Neuronal stem cell (in vitro differentiated cells): ENCODE measurements at regions not wholly inside any gene's neighbourhood (a gene's known extent, or its start where the extent isn't known, plus 50 kb on each side); places are given as distances from the start of the nearest gene placed in this dataset.

Source experiments
- DNase-seq: peaks from one replicate; pipeline ENCODE4 v3.0.0-alpha.2; 2013; ENCODE audit warnings: low spot score
- H2AFZ ChIP-seq: one replicate; pipeline ENCODE4 v1.6.1; 2013; ENCODE audit warnings: mild to moderate bottlenecking, low read length, inconsistent platforms
- H2AK5ac ChIP-seq: 2 replicates; pipeline ENCODE4 v1.6.1; 2013; ENCODE audit warnings: low read depth, mild to moderate bottlenecking, inconsistent platforms, low read length, moderate library complexity, mixed read lengths
- H2BK120ac ChIP-seq: 2 replicates; pipeline ENCODE4 v1.6.1; 2013; ENCODE audit warnings: low read depth, mild to moderate bottlenecking, inconsistent platforms, low read length, moderate library complexity, mixed read lengths
- H2BK12ac ChIP-seq: one replicate; pipeline ENCODE4 v1.6.1; 2013; ENCODE audit warnings: low read length, inconsistent platforms
- H2BK15ac ChIP-seq: 2 replicates; pipeline ENCODE4 v1.6.1; 2013; ENCODE audit warnings: mild to moderate bottlenecking, low read length, inconsistent platforms, mixed read lengths
- H2BK5ac ChIP-seq: one replicate; pipeline ENCODE4 v1.6.1; 2013; ENCODE audit warnings: inconsistent platforms, mild to moderate bottlenecking, low read length, moderate library complexity
- H3K14ac ChIP-seq: one replicate; pipeline ENCODE4 v1.6.1; 2013; ENCODE audit warnings: low read length, inconsistent platforms
- H3K18ac ChIP-seq: 2 replicates; pipeline ENCODE4 v1.6.1; 2013; ENCODE audit warnings: low read length, inconsistent platforms
- H3K23ac ChIP-seq: 2 replicates; pipeline ENCODE4 v1.6.1; 2013; ENCODE audit warnings: low read depth, mild to moderate bottlenecking, mixed read lengths, low read length, inconsistent platforms; ENCODE audit not compliant: poor library complexity
- H3K27ac ChIP-seq: replicated peaks from 3 replicates; pipeline ENCODE4 v1.5.1; 2013; ENCODE audit warnings: low read length, inconsistent platforms
- H3K27me3 ChIP-seq, 3 experiments: 2 replicates each; pipeline ENCODE4 v1.6.1; 2013; ENCODE audit warnings: low read length in 3 of 3, mild to moderate bottlenecking in 2 of 3, inconsistent platforms in 1 of 3, low read depth in 1 of 3, mixed read lengths in 1 of 3, moderate library complexity in 1 of 3; ENCODE audit not compliant: control insufficient read depth in 3 of 3, insufficient read depth in 3 of 3
- H3K36me3 ChIP-seq, 2 donors: replicated peaks in 1 of 2; 2 replicates each; pipeline ENCODE4 v1.6.1; 2013; ENCODE audit warnings: low read length in 2 of 2; ENCODE audit not compliant: control insufficient read depth in 2 of 2, insufficient read depth in 2 of 2
- H3K4ac ChIP-seq: 2 replicates; pipeline ENCODE4 v1.6.1; 2013; ENCODE audit warnings: inconsistent platforms, mild to moderate bottlenecking, low read length, moderate library complexity
- H3K4me1 ChIP-seq, 2 donors: 1 replicate in 1 of 2; 2 replicates in 1 of 2; pipeline ENCODE4 v1.6.1; 2013; ENCODE audit warnings: low read length in 2 of 2, low read depth in 1 of 2; ENCODE audit not compliant: control insufficient read depth in 2 of 2, insufficient read depth in 1 of 2
- H3K4me2 ChIP-seq: one replicate; pipeline ENCODE4 v1.6.1; 2013; ENCODE audit warnings: mild to moderate bottlenecking, low read length, inconsistent platforms; ENCODE audit not compliant: insufficient read depth, poor library complexity, severe bottlenecking
- H3K4me3 ChIP-seq, 2 donors: 2 replicates each; pipeline ENCODE4 v1.5.1; 2013; ENCODE audit warnings: low read length in 2 of 2, mild to moderate bottlenecking in 2 of 2, inconsistent platforms in 1 of 2, moderate library complexity in 1 of 2
- H3K79me1 ChIP-seq: one replicate; pipeline ENCODE4 v1.6.1; 2013; ENCODE audit warnings: low read depth, mild to moderate bottlenecking, inconsistent platforms, low read length, moderate library complexity
- H3K9ac ChIP-seq: one replicate; pipeline ENCODE4 v1.6.1; 2013; ENCODE audit warnings: mild to moderate bottlenecking, low read depth, low read length, inconsistent platforms; ENCODE audit not compliant: poor library complexity
- H3K9me3 ChIP-seq, 2 donors: replicated peaks in 1 of 2; 2 replicates each; pipeline versions ENCODE3 to v1.6.1; 2013; ENCODE audit warnings: low read length in 2 of 2, mild to moderate bottlenecking in 2 of 2, inconsistent platforms in 1 of 2, low read depth in 1 of 2, mixed read lengths in 1 of 2, moderate library complexity in 1 of 2; ENCODE audit not compliant: control insufficient read depth in 2 of 2, insufficient read depth in 1 of 2
- H4K8ac ChIP-seq: one replicate; pipeline ENCODE4 v1.6.1; 2013; ENCODE audit warnings: low read depth, mild to moderate bottlenecking, inconsistent platforms, low read length, moderate library complexity
- H4K91ac ChIP-seq: one replicate; pipeline ENCODE4 v1.6.1; 2013; ENCODE audit warnings: low read length, low read depth, mild to moderate bottlenecking, inconsistent platforms; ENCODE audit not compliant: poor library complexity
- WGBS, 2 donors: extraction: QIAGEN DNeasy Blood & Tissue Kit; methylation state at CpG; one replicate each; pipeline ENCODE4 v1.1.7; 2013; ENCODE audit warnings: missing lambda C conversion rate in 2 of 2, mixed read lengths in 1 of 2; ENCODE audit not compliant: insufficient read length in 2 of 2, insufficient replicate concordance in 1 of 2; ENCODE audit errors: extremely low coverage in 2 of 2; 5-methylcytosine and 5-hydroxymethylcytosine counted together

DNA sequence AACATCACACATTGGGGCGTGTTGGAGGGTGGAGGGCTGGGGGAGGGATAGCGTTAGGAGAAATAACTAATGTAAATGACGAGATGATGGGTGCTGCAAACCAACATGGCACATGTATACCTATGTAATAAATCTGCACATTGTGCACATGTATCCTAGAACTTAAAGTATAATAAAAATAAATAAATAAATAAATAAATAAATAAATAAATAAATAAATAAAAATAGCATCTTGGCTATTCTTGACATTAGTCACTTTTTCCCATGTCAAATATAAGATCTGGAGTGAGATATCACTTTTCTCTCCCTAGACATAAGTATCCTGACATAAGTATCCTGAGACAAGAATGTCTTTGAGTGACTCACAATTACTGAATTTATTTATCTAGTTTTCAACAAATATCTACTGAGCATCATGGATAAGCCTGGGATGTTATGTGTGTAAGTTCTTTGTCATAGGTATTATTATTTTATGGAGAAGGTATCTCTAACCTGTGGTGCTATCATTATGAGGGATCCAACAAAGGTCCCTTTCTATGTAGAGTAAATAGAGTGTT is 691.3 kb downstream of the SORCS1 start:
- no peak overlapping the region for H2BK120ac ChIP-seq
- no peak overlapping the region for H3K4me2 ChIP-seq
- no peak overlapping the region for H3K9ac ChIP-seq
- no peak overlapping the region for H3K27ac ChIP-seq
- H3K4me1 ChIP-seq = no peaks in the 10 kb centered on the region
- no peak overlapping the region for H2AK5ac ChIP-seq
- no peak overlapping the region for H2AFZ ChIP-seq
- no peaks in the 10 kb centered on the region for H3K9me3 ChIP-seq
- H4K8ac ChIP-seq = no peak overlapping the region
- H3K79me1 ChIP-seq = no peaks in the 10 kb centered on the region
- H4K91ac ChIP-seq = no peak overlapping the region
- DNase-seq = no peak
- no peak overlapping the region for H3K4me3 ChIP-seq
- H2BK5ac ChIP-seq = no peak overlapping the region
- no peak overlapping the region for H3K14ac ChIP-seq
- H3K18ac ChIP-seq = no peak overlapping the region
- no peak overlapping the region for H3K23ac ChIP-seq
- H3K36me3 ChIP-seq = no peaks in the 10 kb centered on the region
- no peak overlapping the region for H3K4ac ChIP-seq
- no peaks in the 10 kb centered on the region for H3K27me3 ChIP-seq
- no CpG with 5 or more reads among the region's 3 CpGs for WGBS, 2 donors
- H2BK15ac ChIP-seq = no peak overlapping the region
- H2BK12ac ChIP-seq = no peak overlapping the region

DNA sequence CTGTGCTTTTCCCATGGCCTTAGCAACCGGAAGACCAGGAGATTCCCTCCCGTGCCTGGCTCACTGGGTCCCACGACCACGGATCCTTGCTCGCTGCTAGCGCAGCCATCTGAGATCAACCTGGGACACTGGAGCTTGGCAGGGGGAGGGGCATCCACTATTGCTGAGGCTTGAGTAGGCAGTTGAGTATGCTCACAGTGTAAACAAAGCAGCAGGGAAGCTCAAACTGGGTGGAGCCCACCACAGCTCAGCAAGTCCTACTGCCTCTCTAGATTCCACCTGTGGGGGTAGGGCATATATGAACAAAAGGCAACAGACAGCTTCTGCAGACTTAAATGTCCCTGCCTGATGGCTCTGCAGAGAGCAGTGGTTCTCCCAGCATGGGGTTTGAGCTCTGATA is 697.0 kb downstream of the SORCS1 start:
- Histone ChIP-seq H2BK15ac (no peak overlapping the region), H3K4me1 (no peaks in the 10 kb centered on the region), H3K79me1 (no peaks in the 10 kb centered on the region), H2BK120ac (no peak overlapping the region), H3K4ac (no peak overlapping the region), H4K8ac (no peak overlapping the region), H3K9me3 (no peaks in the 10 kb centered on the region), H2BK5ac (peak overlapping the region; percentile 7), H3K14ac (no peak overlapping the region), H3K4me2 (no peak overlapping the region), H3K18ac (no peak overlapping the region), H3K23ac (no peak overlapping the region), H4K91ac (no peak overlapping the region), H3K4me3 (no peak overlapping the region), H3K27me3 (no peaks in the 10 kb centered on the region), H2AK5ac (no peak overlapping the region), H2BK12ac (no peak overlapping the region), H3K27ac (no peak overlapping the region), H2AFZ (no peak overlapping the region), H3K36me3 (no peaks in the 10 kb centered on the region), H3K9ac (no peak overlapping the region)
- DNase-seq = no peak
- WGBS, 2 donors = no CpG with 5 or more reads among the region's 6 CpGs

DNA sequence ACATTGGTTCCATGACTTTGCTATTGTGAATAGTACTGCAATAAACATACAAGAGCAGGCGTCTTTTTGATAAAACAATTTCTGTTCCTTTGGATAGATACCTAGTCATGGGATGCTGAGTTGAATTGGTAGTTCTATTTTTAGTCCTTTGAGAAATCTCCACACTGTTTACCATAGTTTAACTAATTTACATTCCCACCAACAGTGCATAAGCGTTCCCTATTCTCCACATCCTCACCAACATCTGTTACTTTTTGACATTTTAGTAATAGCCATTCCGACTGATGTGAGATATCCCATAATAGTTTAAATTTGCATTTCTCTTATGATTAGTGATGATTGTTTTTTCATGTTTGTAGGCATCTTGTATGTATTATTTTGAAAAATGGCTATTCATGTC is 707.0 kb downstream of the SORCS1 start:
- no CpG with 5 or more reads among the region's 3 CpGs for WGBS, 2 donors
- Histone ChIP-seq H3K79me1 (no peaks in the 10 kb centered on the region), H2BK120ac (no peak overlapping the region), H3K14ac (no peak overlapping the region), H3K23ac (no peak overlapping the region), H4K8ac (no peak overlapping the region), H3K9me3 (no peaks in the 10 kb centered on the region), H3K27me3 (no peaks in the 10 kb centered on the region), H4K91ac (no peak overlapping the region), H2AK5ac (no peak overlapping the region), H3K4ac (no peak overlapping the region), H3K4me1 (no peaks in the 10 kb centered on the region), H3K18ac (no peak overlapping the region), H2BK15ac (no peak overlapping the region), H3K4me3 (no peak overlapping the region), H3K9ac (no peak overlapping the region), H3K4me2 (no peak overlapping the region), H3K27ac (no peak overlapping the region), H2BK5ac (no peak overlapping the region), H2BK12ac (no peak overlapping the region), H2AFZ (no peak overlapping the region), H3K36me3 (no peaks in the 10 kb centered on the region)
- no peak for DNase-seq

DNA sequence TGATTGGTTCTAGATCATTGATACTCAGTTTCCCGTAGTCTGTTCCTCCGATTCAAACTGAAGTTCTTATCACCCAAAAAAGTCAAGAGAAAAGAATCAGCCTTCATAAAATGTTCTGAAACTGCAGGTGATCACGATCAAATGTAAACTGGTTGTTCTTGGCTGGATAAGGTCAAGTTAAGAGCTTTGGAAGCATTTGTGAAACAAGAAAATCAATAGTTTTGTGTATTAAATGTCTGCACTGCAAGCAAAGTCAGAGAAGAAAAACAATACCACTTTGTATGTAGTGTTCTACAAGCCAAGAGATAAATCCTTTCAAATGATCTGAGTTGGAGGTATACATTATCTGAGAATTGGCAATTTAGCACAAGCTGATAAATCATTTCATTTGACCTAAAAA is 710.3 kb downstream of the SORCS1 start:
- Histone ChIP-seq H3K27me3 (no peaks in the 10 kb centered on the region), H2AFZ (no peak overlapping the region), H2BK12ac (no peak overlapping the region), H2BK120ac (no peak overlapping the region), H2AK5ac (no peak overlapping the region), H3K23ac (no peak overlapping the region), H3K4ac (no peak overlapping the region), H3K27ac (no peak overlapping the region), H3K4me1 (no peaks in the 10 kb centered on the region), H3K9ac (no peak overlapping the region), H3K4me2 (no peak overlapping the region), H3K9me3 (no peaks in the 10 kb centered on the region), H3K36me3 (no peaks in the 10 kb centered on the region), H3K4me3 (no peak overlapping the region), H2BK5ac (no peak overlapping the region), H3K18ac (no peak overlapping the region), H3K14ac (no peak overlapping the region), H4K91ac (no peak overlapping the region), H4K8ac (no peak overlapping the region), H3K79me1 (no peaks in the 10 kb centered on the region), H2BK15ac (no peak overlapping the region)
- WGBS, 2 donors = no CpG with 5 or more reads among the region's 3 CpGs
- DNase-seq = no peak
